ENCODE measurements at regions not wholly inside any gene's neighbourhood (a gene's known extent, or its start where the extent isn't known, plus 50 kb on each side); places are given as distances from the start of the nearest gene placed in this dataset.
"Not testable (repeated sequence)": the region's sequence is repeated elsewhere in the genome, so short reads cannot be mapped to it uniquely, and the experiment has no call there.

- TF ChIP-seq USF2 (CRISPR knock-in tag; IDR thresholded peaks at IDR 0.05); OTX1 (CRISPR knock-in tag; IDR thresholded peaks at IDR 0.05); RFX7 (CRISPR knock-in tag; IDR thresholded peaks at IDR 0.05); ASH1L (IDR thresholded peaks at IDR 0.05; ENCODE audit: borderline replicate concordance, low read depth, partially characterized antibody); FOXK1 (CRISPR knock-in tag; IDR thresholded peaks at IDR 0.05; ENCODE audit: borderline replicate concordance); MXD1 (CRISPR knock-in tag; IDR thresholded peaks at IDR 0.05; ENCODE audit: borderline replicate concordance, poor library complexity, severe bottlenecking); RFX5 (IDR thresholded peaks at IDR 0.05; ENCODE audit: low read depth, low read length); HNRNPH1 (optimal IDR thresholded peaks at IDR 0.05; ENCODE audit: low read depth, low read length); EGR1 (conservative IDR thresholded peaks at IDR 0.05); ARID3A (IDR thresholded peaks at IDR 0.05; ENCODE audit: borderline replicate concordance, low read depth, low read length); CTCF (IDR thresholded peaks at IDR 0.05 in 2 of 3, conservative IDR thresholded peaks at IDR 0.05 in 1 of 3; ENCODE audit: insufficient read depth in 2 of 3, low read depth in 1 of 3, low read length in 3 of 3); ATF2 (CRISPR knock-in tag; IDR thresholded peaks at IDR 0.05): not testable (repeated sequence)
Observed at GRCh38 chr15:34633602-34634001, 50.2 kb upstream of the GOLGA8B start.
